IPS-15b (cell line): ENCODE measurements at regions not wholly inside any gene's neighbourhood (a gene's known extent, or its start where the extent isn't known, plus 50 kb on each side); places are given as distances from the start of the nearest gene placed in this dataset.

Experiments
- H3K27me3 ChIP-seq: one replicate; pipeline ENCODE4 v1.6.1; 2013; ENCODE audit warnings: low read length; ENCODE audit not compliant: control insufficient read depth, insufficient read depth
- H3K36me3 ChIP-seq: one replicate; pipeline ENCODE4 v1.6.1; 2013; ENCODE audit warnings: low read length; ENCODE audit not compliant: control insufficient read depth, insufficient read depth
- H3K4me1 ChIP-seq: one replicate; pipeline ENCODE4 v1.6.1; 2013; ENCODE audit warnings: mild to moderate bottlenecking, low read length; ENCODE audit not compliant: control insufficient read depth, insufficient read depth
- H3K4me3 ChIP-seq: one replicate; pipeline ENCODE4 v1.5.1; 2013; ENCODE audit warnings: low read depth, low read length
- H3K9ac ChIP-seq: one replicate; pipeline ENCODE4 v1.6.1; 2013; ENCODE audit warnings: low read depth, mild to moderate bottlenecking, low read length
- H3K9me3 ChIP-seq: one replicate; pipeline ENCODE4 v1.6.1; 2013; ENCODE audit warnings: mild to moderate bottlenecking, low read length; ENCODE audit not compliant: control insufficient read depth, insufficient read depth

GRCh38 chr1:117678246-117678977, 72.6 kb downstream of the TENT5C start:
- H3K9ac ChIP-seq = no peak overlapping the region
- no peaks in the 10 kb centered on the region for H3K4me1 ChIP-seq
- no peaks in the 10 kb centered on the region for H3K9me3 ChIP-seq
- H3K27me3 ChIP-seq = no peaks in the 10 kb centered on the region
- no peak overlapping the region for H3K4me3 ChIP-seq
- no peaks in the 10 kb centered on the region for H3K36me3 ChIP-seq

- no peaks in the 10 kb centered on the region for H3K27me3 ChIP-seq
- no peak overlapping the region for H3K9ac ChIP-seq
- H3K4me1 ChIP-seq = no peaks in the 10 kb centered on the region
- H3K36me3 ChIP-seq = no peaks in the 10 kb centered on the region
- H3K9me3 ChIP-seq = no peaks in the 10 kb centered on the region
- no peak overlapping the region for H3K4me3 ChIP-seq
Observed at GRCh38 chr1:117679299-117679698, 73.5 kb downstream of the TENT5C start.

GRCh38 chr1:117679868-117680267, 74.0 kb downstream of the TENT5C start:
- no peaks in the 10 kb centered on the region for H3K9me3 ChIP-seq
- H3K4me3 ChIP-seq = no peak overlapping the region
- H3K4me1 ChIP-seq = no peaks in the 10 kb centered on the region
- H3K27me3 ChIP-seq = no peaks in the 10 kb centered on the region
- H3K9ac ChIP-seq = no peak overlapping the region
- no peaks in the 10 kb centered on the region for H3K36me3 ChIP-seq

GRCh38 chr1:117680316-117681002, 74.6 kb downstream of the TENT5C start:
- Histone ChIP-seq H3K4me3 (no peak overlapping the region), H3K27me3 (no peaks in the 10 kb centered on the region), H3K36me3 (no peaks in the 10 kb centered on the region), H3K4me1 (no peaks in the 10 kb centered on the region), H3K9ac (no peak overlapping the region), H3K9me3 (no peaks in the 10 kb centered on the region)

- no peaks in the 10 kb centered on the region for H3K27me3 ChIP-seq
- H3K36me3 ChIP-seq = no peaks in the 10 kb centered on the region
- no peak overlapping the region for H3K4me3 ChIP-seq
- no peak overlapping the region for H3K9ac ChIP-seq
- no peaks in the 10 kb centered on the region for H3K4me1 ChIP-seq
- no peaks in the 10 kb centered on the region for H3K9me3 ChIP-seq
Observed at GRCh38 chr1:117681093-117681900, 75.4 kb downstream of the TENT5C start.

GRCh38 chr1:117681901-117682250, 76.0 kb downstream of the TENT5C start:
- H3K4me1 ChIP-seq = no peaks in the 10 kb centered on the region
- H3K4me3 ChIP-seq = no peak overlapping the region
- no peak overlapping the region for H3K9ac ChIP-seq
- H3K9me3 ChIP-seq = no peaks in the 10 kb centered on the region
- no peaks in the 10 kb centered on the region for H3K36me3 ChIP-seq
- no peaks in the 10 kb centered on the region for H3K27me3 ChIP-seq

- Histone ChIP-seq H3K36me3 (no peaks in the 10 kb centered on the region), H3K9ac (no peak overlapping the region), H3K9me3 (no peaks in the 10 kb centered on the region), H3K4me1 (no peaks in the 10 kb centered on the region), H3K4me3 (no peak overlapping the region), H3K27me3 (no peaks in the 10 kb centered on the region)
Observed at GRCh38 chr1:117682372-117682771, 76.5 kb downstream of the TENT5C start.

- no peak overlapping the region for H3K4me3 ChIP-seq
- H3K36me3 ChIP-seq = no peaks in the 10 kb centered on the region
- no peaks in the 10 kb centered on the region for H3K4me1 ChIP-seq
- H3K9ac ChIP-seq = no peak overlapping the region
- H3K27me3 ChIP-seq = no peaks in the 10 kb centered on the region
- no peaks in the 10 kb centered on the region for H3K9me3 ChIP-seq
Observed at GRCh38 chr1:117683571-117684285, 77.9 kb downstream of the TENT5C start.

- H3K36me3 ChIP-seq = no peaks in the 10 kb centered on the region
- H3K27me3 ChIP-seq = no peaks in the 10 kb centered on the region
- no peaks in the 10 kb centered on the region for H3K4me1 ChIP-seq
- H3K4me3 ChIP-seq = no peak overlapping the region
- no peaks in the 10 kb centered on the region for H3K9me3 ChIP-seq
- no peak overlapping the region for H3K9ac ChIP-seq
Observed at GRCh38 chr1:117685936-117686806, 80.3 kb downstream of the TENT5C start.

GRCh38 chr1:117686907-117687306, 81.1 kb downstream of the TENT5C start:
- Histone ChIP-seq H3K9ac (no peak overlapping the region), H3K36me3 (no peaks in the 10 kb centered on the region), H3K4me3 (no peak overlapping the region), H3K27me3 (no peaks in the 10 kb centered on the region), H3K9me3 (no peaks in the 10 kb centered on the region), H3K4me1 (no peaks in the 10 kb centered on the region)
